Forelimb muscle (tissue), 1 donor: ENCODE measurements at regions not wholly inside any gene's neighbourhood (a gene's known extent, or its start where the extent isn't known, plus 50 kb on each side); places are given as distances from the start of the nearest gene placed in this dataset.

Experiments
- DNase-seq: peaks from one replicate; pipeline ENCODE4 v3.0.0-alpha.2; 2013; ENCODE audit warnings: low read depth

DNA sequence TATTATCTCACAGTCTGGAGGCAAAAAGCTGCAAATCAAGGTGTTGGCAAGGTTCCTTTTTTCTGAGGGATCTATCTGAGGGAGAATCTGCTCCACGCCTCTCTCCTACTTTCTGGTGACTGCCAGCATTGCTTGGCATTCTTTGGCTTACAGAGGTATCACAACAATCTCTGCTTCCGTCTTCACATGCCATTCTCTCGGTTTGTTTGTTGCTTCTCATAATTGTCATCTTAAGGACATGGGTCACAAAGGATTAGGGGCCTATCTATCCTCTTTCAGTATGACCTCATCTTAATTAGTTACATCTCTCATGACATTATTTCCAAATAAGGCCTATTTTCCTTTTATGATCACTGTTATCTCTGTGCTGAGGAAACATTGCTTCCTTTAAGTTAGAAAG lies 345.0 kb downstream of the FOXG1 start:
- no peak for DNase-seq

DNA sequence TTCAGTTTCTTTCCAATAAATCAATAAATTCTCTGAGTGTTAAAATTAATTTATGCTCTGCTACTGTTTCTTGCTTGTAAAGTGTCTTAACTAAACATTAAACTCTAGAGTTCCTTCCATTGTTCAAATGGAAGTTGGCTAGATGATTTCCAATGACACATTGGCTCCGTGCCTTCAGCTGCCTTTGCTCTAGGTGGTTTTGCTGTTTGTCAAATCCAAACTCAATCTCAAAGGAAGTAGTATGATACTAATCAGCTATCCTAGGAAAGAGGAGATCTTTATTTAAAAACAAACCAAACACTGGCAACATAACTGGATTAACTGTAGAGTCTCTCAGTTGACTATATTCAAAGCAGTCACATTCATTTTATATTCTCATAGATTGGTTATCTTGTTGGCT lies 356.4 kb downstream of the FOXG1 start:
- no peak for DNase-seq

DNA sequence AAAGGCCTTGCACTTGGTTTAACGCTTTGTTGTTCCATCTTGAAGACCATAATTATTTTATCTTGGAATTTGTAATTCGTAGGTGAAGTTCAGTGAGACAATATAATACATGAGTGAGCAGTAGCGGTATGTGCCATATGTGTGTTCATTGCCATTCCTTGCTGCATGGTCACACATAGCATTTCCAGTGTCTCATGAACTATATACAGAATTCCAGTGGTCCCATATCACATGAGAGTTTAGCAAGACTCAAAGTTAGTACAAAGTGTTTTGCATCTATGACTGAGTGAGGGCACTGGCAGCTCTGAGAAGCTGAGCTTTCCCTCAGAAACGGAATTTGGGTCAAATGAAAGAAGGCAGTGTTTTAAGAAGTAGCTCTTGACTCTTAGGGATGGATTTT lies 359.8 kb downstream of the FOXG1 start:
- DNase-seq = no peak

DNA sequence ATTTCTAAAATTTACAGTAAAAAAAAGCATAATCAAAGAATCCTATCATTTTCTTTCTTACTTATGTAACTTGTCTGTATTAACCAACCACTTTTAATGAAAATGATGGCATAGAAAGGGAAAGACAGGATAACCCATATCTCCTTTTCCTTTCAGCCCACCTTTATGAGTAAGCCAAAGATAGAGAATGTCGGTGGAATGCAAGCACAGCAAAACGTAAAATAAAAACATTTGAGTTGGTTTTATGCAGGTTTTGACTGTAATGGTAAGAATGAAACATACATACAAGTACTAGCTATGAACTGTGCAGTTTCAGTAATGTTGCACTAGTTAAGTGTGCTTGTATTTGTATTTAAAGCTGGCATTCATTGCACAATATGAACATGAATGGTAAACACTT lies 360.3 kb downstream of the FOXG1 start:
- no peak for DNase-seq

DNA sequence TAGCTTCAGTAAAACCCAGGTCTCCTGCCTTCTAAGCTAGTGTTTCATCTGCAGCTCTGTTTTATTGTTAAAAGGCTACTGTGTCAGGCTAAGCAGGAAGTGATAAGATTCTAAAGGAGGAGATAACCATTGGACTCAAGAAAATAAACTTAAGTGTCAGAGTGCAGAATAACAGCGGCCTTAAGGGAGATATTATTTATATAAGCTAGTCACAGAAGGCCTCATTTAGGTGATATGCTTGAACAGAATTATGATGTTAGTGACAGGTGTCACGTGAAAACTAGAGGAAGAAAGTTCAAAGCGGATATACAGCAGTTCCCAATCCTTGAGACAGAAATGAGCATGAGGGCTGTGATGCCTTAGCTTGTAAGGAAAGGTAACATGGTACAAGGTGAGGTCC lies 373.4 kb downstream of the FOXG1 start:
- DNase-seq = no peak

DNA sequence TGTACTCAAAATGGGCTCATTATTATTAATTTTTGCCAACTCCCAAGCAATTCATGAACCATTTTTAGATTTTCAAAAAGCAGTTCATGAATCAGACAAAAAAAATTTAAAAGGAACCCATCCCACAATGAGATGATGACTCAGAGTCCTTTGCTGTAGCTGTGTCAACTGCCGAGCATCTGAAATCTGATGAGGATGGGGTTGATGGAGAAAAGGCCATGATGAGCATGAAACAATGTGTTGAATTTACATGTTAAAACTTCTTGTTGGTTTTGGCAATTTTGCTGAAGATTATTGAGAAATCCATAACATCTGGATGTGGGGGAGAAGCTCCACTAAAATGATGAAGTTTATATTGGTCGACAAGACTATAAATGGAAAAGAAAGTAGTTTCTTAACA lies 378.0 kb downstream of the FOXG1 start:
- peak; percentile 28 for DNase-seq

DNA sequence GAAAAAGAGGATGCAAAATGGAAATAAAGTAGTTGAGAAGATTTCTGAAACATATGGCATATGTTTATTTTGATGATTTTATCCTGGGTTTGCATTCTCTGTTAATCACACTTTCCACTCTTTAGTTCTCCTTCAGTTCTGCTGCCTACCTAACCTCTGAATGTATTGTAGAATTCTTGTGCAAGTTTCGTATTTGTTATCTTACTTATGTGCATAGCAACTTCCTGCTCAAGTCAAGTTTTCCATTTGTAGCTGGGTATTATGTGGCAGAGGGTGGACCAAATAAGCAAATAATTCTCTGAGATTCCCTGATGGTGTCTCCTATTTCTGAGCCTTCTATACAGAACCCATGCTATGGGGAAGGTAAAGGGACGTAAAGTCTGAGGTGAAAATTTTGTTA lies 381.6 kb downstream of the FOXG1 start:
- no peak for DNase-seq

DNA sequence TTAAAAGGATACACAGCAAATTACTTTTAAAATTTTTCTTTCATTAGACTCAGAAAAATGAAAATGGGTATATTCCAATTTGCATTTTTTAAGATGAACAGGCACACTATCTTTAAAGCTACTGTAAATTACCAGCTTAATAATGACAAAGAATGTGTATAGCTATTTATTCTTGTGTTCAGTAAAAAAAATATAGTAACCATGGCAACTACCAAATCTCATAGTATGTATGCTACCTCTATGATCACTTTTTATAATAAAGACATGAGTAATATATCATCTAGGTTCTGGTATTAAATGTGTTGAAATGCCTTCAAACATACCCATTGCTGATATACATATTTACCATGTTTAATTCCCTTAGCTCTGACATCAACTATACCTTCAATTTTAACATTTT lies 383.2 kb downstream of the FOXG1 start:
- DNase-seq = no peak

DNA sequence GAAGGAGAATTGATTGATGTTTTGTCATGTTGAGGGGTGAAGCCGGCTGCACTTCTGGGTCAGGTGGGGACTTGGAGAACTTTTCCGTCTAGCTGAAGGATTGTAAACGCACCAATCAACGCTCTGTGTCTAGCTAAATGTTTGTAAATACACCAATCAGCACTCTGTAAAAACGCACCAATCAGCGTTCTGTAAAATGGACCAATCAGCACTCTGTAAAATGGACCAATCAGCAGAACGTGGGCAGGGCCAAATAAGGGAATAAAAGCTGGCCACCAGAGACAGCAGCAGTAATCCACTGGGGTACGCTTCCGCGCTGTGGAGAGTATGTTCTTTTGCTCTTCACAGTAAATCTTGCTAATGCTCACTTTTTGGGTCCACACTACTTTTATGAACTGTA lies 384.1 kb downstream of the FOXG1 start:
- DNase-seq = no peak

DNA sequence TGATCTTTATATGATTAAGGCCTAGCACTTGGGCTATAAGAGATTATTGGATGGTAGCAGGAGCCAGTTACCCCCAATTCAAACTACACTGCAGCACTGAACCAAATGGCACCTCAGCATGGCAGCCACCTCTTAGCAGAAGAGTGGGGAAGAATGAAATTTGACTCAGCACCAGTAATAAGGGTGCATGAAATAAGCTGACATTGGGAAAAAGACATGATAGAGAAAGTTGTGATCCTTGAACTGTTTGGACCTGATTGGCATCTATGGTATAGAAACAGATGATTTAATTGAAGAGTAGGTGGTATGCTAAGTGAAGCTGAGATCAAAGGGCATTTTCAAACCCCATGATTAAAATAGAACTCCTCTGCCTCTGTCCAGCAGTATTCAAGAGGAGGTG lies 389.5 kb downstream of the FOXG1 start:
- DNase-seq = no peak

DNA sequence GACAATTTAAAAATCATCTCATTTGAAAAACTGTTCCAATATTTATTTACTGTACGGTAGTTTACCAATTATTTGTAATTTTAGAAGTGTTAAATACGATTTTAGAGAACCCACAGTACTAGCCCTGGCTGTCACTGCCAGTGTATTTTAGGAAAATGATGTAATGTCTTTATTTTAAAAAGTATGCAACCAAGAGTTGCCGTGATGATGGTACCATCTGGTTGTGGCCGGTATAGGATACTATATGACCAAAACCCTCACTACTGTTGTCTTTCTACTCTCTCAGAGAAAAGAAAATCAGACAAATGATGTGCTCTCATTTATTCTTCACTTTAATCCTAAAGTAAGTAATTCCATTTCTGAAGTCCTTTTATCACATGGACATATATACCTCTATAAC lies 395.0 kb downstream of the FOXG1 start:
- DNase-seq = no peak

DNA sequence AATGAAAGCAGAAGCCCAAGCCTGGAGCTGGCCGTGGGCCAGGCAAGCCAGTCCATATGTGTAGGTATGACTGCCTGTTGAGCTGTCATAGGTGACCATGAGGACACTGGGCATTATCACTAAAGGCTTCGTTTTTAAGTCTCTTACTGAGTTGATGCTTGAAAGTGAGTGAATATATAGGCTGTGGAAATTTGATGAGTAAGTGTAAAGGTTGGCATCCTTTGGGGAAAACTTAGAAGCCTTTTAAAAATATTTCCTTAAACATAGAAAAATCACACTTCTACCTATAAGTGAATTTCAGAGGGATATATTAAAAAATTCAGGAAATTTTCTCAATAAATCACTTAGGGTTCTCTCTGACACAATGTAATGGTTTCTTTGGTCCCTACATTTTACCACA lies 396.5 kb downstream of the FOXG1 start:
- DNase-seq = no peak

DNA sequence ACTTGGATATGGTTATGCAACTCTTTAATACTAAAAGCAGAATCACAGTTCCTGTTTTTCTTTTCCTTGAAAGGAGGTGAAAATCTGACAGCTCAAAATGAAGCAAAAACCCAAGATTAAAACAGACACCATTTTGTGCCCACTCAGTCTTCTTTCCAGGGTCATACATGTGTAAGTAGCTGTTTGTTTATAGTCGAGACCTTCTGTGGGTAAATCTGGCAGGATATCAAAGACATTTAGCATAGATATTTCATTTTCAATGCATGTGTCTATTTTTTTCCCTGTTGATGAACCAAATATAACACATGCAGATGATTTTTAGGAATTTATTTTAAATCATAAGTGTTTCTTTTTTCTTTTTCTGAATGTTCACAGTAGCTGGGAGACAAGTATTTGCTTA lies 398.8 kb downstream of the FOXG1 start:
- DNase-seq = no peak

DNA sequence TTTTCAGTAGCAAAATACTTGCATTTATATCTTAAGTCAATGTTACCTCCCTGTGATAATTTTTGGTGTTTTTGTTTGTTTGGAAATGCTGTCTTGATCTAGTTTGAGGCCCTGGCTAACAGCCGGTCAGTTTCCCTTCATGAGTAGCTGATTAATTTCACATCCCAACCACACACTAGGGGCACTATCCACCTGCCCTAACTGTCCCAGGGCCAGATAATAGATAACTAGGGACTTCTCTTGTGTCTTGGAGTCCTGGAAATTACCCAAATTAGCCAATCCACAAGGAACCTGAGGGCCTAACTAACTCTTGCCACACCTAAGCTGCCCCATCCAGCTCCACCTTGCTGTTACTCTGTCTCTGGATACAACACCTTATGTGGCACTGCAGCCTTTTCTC lies 399.9 kb downstream of the FOXG1 start:
- DNase-seq = no peak

DNA sequence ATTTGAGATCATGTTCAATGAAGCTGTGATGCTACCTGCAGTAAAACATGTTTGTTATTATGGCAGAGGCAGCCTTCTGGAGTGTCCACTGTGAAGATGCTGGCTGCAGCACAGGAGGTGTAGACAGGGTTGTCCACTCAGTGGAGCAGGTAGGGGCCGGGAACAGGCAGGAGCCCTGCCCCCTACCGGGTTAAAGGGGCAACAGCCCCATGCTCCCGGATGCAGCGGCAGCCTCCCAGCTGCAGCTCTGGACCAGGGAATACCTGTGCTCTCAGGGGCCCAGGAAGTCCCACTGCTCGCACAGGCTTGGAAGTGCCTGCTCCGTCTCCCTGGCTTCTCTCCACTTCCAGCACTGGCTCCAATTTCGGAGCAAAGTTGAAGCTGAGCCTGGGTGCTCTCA lies 401.6 kb downstream of the FOXG1 start:
- DNase-seq = no peak

DNA sequence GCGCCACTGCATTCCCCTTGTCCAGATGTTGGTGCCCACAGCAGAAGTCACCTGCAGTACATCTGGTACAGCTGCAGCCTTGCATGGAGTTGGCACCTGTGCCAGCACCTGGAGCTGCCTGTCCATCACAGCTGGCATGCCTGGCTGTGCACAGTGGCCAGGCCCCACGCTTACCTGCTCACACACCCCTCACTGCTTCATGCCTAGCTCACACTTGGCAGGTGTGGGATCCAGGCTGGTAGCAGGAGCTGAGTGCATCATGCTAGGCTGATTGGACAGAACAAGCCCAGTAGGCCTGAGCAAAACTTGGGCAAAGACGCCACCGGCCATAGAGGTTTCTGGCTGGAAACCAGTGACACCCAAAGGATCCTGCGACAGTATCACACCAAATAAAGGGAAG lies 402.8 kb downstream of the FOXG1 start:
- DNase-seq = no peak

DNA sequence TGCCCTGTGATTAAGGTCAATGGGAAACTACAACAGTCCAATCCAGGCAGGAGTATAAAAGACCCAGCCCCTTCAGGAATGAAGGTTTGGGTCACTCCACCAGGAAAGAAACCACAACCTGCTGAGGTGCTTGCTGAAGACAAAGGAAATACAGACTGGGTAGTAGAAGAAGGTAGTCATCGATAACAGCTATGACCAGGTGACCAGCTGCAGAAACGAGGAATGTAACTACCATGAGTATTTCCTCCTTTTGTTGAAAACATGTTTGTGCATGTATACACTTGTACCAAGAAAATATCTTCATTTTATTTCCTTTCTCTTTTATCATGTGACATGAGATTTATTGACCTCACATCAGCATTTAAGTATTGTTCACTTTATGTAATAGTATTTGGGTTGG lies 409.1 kb downstream of the FOXG1 start:
- no peak for DNase-seq

DNA sequence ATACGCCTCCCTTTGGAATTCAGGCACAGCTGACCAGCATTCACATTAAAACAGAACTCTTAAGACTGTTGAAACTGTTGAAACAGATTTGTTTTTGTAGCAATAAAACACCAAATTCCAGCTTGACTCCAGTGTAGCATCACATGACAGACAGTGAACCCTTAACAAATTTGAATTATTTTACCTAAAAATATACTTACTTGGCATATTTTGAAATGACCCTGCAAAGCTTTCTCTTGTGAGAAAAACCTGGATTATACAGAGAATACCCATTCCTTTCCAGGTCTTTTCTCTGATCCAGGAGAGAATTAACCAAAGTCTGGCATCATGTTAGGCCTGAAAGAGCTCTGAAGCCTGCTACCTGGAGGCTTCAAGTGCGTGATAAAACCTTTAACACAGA lies 410.3 kb downstream of the FOXG1 start:
- no peak for DNase-seq

DNA sequence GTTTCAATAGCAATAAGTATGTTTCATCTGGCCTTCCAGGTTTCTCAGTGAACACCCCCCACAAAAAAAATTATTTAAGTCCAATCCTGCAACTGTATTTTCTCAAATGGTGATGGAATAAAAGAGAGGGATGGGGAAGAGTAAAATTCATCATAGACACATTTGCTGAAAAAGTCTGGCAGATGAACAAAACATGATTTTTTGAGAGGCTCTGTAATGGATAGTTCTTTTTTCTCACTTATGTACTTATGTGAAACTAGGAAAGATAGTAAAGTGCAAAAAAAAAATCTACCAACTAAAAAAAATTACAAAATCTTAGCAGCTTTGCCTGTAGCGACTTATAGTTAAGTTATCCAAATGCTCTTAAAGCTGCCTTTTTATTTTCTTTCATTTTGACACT lies 412.4 kb downstream of the FOXG1 start:
- no peak for DNase-seq

DNA sequence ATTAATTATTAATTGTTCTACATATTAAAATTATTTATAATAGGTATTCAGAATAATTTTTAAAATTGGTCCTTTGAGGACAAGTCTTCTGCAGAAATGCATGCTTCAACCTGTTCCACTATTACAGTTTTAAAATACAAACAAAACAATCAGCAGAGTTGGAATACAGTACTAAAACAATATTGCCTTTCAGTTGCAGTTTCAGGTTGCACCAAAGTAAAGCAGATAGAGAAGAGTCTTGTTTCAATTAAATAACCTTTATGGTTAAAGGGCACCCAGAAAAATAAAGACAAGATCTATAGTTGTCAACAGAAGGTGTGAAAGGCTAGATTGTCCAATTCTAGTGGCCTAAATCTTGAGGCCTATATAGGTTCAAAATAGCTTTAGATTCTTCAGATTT lies 424.5 kb downstream of the FOXG1 start:
- no peak for DNase-seq

DNA sequence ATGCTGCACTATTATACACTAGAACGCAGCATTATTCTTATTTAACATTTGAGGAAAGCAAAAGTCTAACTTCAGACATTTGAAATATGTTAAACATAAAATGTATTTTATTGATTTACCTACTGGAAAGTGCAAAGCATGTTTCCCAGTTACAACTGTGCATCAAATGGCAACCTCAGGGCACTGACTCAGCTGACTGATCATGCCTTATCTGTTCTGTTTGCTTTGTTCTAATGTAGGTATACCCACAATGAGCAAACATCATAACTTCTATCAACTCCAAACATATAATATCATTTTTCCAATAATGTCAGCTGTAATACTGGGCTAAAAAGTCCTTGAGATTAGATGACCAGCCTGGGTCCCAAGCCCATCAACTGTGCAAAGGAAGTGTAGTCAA lies 431.0 kb downstream of the FOXG1 start:
- DNase-seq = no peak

DNA sequence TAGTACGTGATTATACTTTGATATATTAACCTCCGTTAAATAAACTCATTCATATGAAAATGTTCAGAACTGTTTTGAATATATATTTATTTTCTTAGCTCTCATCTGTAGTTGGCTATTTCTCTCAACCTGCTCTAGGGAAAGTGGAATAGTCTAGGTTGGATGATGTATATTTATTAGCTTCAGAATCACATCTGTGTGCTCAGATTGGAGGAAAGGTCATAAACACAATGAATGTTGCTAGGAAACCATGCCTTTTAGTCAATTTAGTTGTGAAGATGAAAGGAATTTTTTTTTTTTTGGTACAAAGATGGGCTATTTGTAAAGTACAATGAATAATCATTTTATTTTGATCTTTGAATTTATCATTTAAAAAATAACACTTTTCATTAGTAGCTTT lies 439.1 kb downstream of the FOXG1 start:
- DNase-seq = no peak

DNA sequence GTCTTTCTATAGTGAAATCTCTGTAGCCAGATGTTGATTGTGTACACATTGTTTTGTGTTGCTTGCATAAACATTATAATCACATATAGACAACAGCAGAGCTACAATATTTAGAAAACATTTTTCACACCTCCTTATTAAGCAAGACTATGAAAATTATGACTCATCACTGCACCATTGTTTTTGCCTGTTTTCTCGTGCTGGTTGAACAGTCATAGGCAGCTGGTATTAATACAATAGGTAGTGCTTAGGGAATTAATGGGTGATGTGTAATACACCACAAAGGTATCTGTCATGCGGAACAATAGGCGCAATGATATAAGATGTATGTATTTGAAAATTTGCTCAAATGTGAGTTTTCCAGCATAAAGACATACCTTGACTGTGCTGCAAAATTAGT lies 449.3 kb downstream of the FOXG1 start:
- no peak for DNase-seq

DNA sequence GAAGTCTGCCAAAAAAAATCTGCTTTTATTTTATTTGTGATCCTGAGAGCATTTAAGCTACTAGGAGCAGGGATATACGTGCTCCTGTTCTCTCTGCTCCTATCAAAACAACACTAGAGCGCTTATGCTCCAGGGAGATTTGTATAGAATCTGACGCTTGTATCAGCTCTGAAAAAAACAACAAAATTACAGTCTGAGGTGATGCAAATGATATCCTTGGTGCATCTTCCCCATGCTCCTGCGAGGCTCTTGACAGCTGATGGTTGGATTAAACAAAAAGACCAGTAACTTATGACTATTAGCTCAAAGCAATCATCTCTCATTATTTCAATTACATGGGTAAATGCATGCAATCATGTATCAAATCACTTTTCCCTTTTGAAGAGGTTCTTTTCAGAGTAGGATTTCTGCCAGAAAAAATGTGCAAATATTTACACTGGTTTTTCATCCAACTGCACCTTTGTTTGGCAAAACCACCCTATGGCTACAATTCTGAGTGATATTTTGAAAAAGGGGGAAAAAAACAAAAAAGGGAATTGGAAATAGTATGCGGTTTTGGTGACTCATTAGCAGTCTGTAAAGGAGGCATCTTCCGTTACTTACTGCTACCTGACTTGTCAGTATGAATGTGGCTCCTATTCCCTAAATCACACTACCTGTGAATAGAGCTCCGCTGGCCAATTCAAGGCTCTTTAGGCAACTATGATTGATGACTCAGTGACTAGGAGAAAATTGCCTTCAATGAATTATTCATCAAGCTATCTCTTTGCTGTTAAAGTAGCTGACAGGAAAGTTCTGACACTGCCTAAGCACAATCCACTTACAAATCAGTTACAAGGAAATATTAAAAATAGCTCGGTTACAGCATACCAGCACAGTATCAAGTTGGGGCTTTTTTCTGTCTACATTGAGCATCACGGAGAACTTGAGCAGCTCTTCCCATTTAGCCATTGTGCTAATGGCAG lies 450.0 kb downstream of the FOXG1 start:
- no peak for DNase-seq
